Neural progenitor cell (in vitro differentiated cells): ENCODE measurements at regions not wholly inside any gene's neighbourhood (a gene's known extent, or its start where the extent isn't known, plus 50 kb on each side); places are given as distances from the start of the nearest gene placed in this dataset.

Experiments used
- DNase-seq: peaks from one replicate; pipeline ENCODE4 v3.0.0-alpha.2; 2016; ENCODE audit warnings: low spot score
- H2AFZ ChIP-seq: fragments of 200-600 bp; sonication (generic); replicated peaks from 2 replicates; pipeline ENCODE4 v1.6.1; 2016; ENCODE audit warnings: antibody characterized with exemption
- H3F3A ChIP-seq: fragments of 200-600 bp; sonication (generic); 2 replicates; pipeline ENCODE4 v1.6.1; 2016; ENCODE audit warnings: antibody characterized with exemption, low read depth
- H3K27ac ChIP-seq: fragments of 200-600 bp; sonication (generic); 2 replicates; pipeline ENCODE4 v1.5.1; 2016; ENCODE audit warnings: mild to moderate bottlenecking
- H3K27me3 ChIP-seq: fragments of 200-600 bp; sonication (generic); 2 replicates; pipeline ENCODE4 v1.6.1; 2016; ENCODE audit warnings: mild to moderate bottlenecking, moderate library complexity
- H3K36me3 ChIP-seq: fragments of 200-600 bp; sonication (generic); 2 replicates; pipeline ENCODE4 v1.5.1; 2016
- H3K4me1 ChIP-seq: fragments of 200-600 bp; sonication (generic); 2 replicates; pipeline ENCODE4 v1.6.1; 2016; ENCODE audit warnings: mixed run types
- H3K4me2 ChIP-seq: fragments of 200-600 bp; sonication (generic); 2 replicates; pipeline ENCODE4 v1.6.1; 2016
- H3K4me3 ChIP-seq: fragments of 200-600 bp; sonication (generic); 2 replicates; pipeline ENCODE4 v1.5.1; 2016
- H3K79me2 ChIP-seq: fragments of 200-600 bp; sonication (generic); 2 replicates; pipeline ENCODE4 v1.6.1; 2016; ENCODE audit warnings: low read depth
- H3K9ac ChIP-seq: fragments of 200-600 bp; sonication (generic); 2 replicates; pipeline ENCODE4 v1.6.1; 2016
- H3K9me3 ChIP-seq: fragments of 200-600 bp; sonication (generic); 2 replicates; pipeline ENCODE4 v1.5.1; 2016; ENCODE audit warnings: low read depth
- H4K20me1 ChIP-seq: fragments of 200-600 bp; sonication (generic); 2 replicates; pipeline ENCODE4 v1.6.1; 2016; ENCODE audit warnings: low read depth
- H3K27ac Mint-ChIP-seq: 3 replicates; pipeline ENCODE4 v1.8.0; 2021; ENCODE audit warnings: mixed read lengths
- H3K27me3 Mint-ChIP-seq: 2 replicates; pipeline ENCODE4 v1.8.0; 2022; ENCODE audit warnings: low read depth, mild to moderate bottlenecking, inconsistent platforms, moderate library complexity, mixed read lengths; ENCODE audit not compliant: insufficient read depth
- H3K36me3 Mint-ChIP-seq: 3 replicates; pipeline ENCODE4 v1.8.0; 2021; ENCODE audit warnings: mixed read lengths
- H3K4me1 Mint-ChIP-seq: 3 replicates; pipeline ENCODE4 v1.8.0; 2021; ENCODE audit warnings: mixed read lengths
- H3K4me3 Mint-ChIP-seq: 3 replicates; pipeline ENCODE4 v1.8.0; 2021; ENCODE audit warnings: mild to moderate bottlenecking, moderate library complexity, mixed read lengths
- H3K9me3 Mint-ChIP-seq: 3 replicates; pipeline ENCODE4 v1.8.0; 2020; ENCODE audit warnings: mixed read lengths
- EZH2 ChIP-seq: fragments of 200-600 bp; sonication (generic); IDR thresholded peaks from 2 replicates; pipeline ENCODE4 v1.6.1; 2017; ENCODE audit warnings: antibody characterized with exemption, mild to moderate bottlenecking, moderate library complexity
- EZH2phosphoT487 ChIP-seq: fragments of 200-600 bp; sonication (generic); IDR thresholded peaks from 2 replicates; pipeline ENCODE4 v1.6.1; 2017; ENCODE audit warnings: antibody characterized with exemption
- TF ChIP-seq, protein P1 (sequence below): fragments of 200-600 bp; sonication (generic); IDR thresholded peaks from 2 replicates; pipeline ENCODE4 v1.5.1; 2017; ENCODE audit warnings: antibody characterized with exemption, mild to moderate bottlenecking

DNA sequence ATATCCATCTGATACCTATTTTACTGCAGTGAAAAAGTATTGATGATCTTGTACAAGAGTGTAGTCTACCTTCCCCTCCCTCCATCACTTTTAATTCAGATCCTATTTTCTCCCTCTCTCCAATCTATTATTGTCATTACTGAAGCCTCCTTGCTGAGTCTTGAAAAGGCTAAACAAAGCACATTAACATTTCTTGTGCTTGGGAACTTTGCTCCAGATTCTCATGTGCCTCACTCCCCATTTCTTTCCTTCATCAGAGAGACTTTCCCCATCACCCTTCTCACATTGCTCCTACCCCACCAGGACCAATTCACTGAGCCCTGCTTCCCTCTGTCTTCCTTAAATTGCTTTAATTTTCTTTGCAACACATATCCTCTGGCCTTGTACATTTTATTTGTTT, 736.2 kb upstream of the GCFC2 start:
- Histone ChIP-seq H3K79me2 (no peaks in the 10 kb centered on the region), H3K4me3 (no peak overlapping the region), H3K9me3 (no peaks in the 10 kb centered on the region), H3K27ac (no peak overlapping the region), H3K4me2 (no peak overlapping the region), H3K27me3 (no peaks in the 10 kb centered on the region), H3K9ac (no peak overlapping the region), H3K36me3 (no peaks in the 10 kb centered on the region), H3F3A (no peaks in the 10 kb centered on the region), H2AFZ (peak overlapping the region; percentile 40), H4K20me1 (no peaks in the 10 kb centered on the region), H3K4me1 (peaks cover 3% of the 10 kb centered on the region)
- no peaks in the 10 kb centered on the region for H3K27me3 Mint-ChIP-seq
- TF ChIP-seq, protein P1, sequence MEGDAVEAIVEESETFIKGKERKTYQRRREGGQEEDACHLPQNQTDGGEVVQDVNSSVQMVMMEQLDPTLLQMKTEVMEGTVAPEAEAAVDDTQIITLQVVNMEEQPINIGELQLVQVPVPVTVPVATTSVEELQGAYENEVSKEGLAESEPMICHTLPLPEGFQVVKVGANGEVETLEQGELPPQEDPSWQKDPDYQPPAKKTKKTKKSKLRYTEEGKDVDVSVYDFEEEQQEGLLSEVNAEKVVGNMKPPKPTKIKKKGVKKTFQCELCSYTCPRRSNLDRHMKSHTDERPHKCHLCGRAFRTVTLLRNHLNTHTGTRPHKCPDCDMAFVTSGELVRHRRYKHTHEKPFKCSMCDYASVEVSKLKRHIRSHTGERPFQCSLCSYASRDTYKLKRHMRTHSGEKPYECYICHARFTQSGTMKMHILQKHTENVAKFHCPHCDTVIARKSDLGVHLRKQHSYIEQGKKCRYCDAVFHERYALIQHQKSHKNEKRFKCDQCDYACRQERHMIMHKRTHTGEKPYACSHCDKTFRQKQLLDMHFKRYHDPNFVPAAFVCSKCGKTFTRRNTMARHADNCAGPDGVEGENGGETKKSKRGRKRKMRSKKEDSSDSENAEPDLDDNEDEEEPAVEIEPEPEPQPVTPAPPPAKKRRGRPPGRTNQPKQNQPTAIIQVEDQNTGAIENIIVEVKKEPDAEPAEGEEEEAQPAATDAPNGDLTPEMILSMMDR, result no peak
- TF ChIP-seq EZH2, result no peak
- peaks cover 6% of the 10 kb centered on the region for H3K4me1 Mint-ChIP-seq
- peaks cover 2% of the 10 kb centered on the region for H3K36me3 Mint-ChIP-seq
- peaks cover 6% of the 10 kb centered on the region for H3K9me3 Mint-ChIP-seq
- DNase-seq, result peak; percentile 3
- no peak overlapping the region for H3K27ac Mint-ChIP-seq
- H3K4me3 Mint-ChIP-seq, result no peak overlapping the region

DNA sequence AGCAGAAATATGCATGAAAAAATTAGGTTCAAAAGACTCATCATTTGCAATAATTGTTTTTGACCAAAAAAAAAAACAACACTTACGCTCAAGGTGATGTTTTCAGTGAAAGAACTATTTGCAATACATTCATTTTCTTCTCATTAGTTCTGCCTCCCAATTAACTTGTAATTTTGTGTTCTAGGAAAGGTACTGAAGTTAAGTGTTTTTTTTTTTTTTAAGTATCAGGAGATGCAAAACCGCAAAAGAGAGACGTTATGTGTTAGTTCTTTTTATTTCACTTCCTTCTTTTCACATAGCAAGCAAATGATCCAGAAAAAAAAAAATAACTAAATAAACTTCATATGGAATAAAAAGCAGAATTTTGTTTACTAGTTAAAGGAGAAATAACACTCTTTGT, 735.2 kb upstream of the GCFC2 start:
- Mint-ChIP-seq H3K27me3 (no peaks in the 10 kb centered on the region), H3K36me3 (peaks cover 2% of the 10 kb centered on the region)
- H3K9me3 ChIP-seq, result no peaks in the 10 kb centered on the region

DNA sequence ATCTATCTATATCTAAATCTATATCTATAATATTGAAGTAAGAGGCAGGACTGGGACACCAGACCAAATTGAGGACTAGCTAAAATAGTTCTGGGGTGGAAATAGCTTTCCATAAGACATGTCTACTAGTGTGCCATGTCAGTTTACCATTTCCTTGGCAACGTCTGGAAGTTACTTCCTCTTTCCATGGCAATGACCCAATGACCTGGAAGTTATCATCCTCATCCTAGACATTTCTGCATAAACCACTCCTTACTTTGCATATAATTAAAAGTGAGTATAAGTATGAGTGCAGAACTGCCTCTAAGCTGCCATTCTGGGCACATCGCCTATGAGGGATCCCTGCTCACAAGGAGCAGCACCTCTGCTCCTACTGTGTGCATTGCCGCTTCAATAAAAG, 734.0 kb upstream of the GCFC2 start:
- no peaks in the 10 kb centered on the region for H3F3A ChIP-seq
- H3K27me3 ChIP-seq, result no peaks in the 10 kb centered on the region
- H3K4me2 ChIP-seq, result no peak overlapping the region
- H3K36me3 ChIP-seq, result no peaks in the 10 kb centered on the region
- H3K9me3 ChIP-seq, result no peaks in the 10 kb centered on the region
- H2AFZ ChIP-seq, result no peak overlapping the region
- H3K4me1 ChIP-seq, result peaks cover 3% of the 10 kb centered on the region
- Mint-ChIP-seq H3K4me1 (peaks cover 4% of the 10 kb centered on the region), H3K4me3 (no peak overlapping the region), H3K9me3 (peaks cover 6% of the 10 kb centered on the region), H3K27ac (no peak overlapping the region), H3K36me3 (peaks cover 2% of the 10 kb centered on the region), H3K27me3 (no peaks in the 10 kb centered on the region)
- no peaks in the 10 kb centered on the region for H3K79me2 ChIP-seq
- no peak overlapping the region for H3K9ac ChIP-seq
- TF ChIP-seq EZH2 (no peak), EZH2phosphoT487 (no peak)
- TF ChIP-seq, protein P1, result no peak
- H3K4me3 ChIP-seq, result no peak overlapping the region
- no peaks in the 10 kb centered on the region for H4K20me1 ChIP-seq
- no peak overlapping the region for H3K27ac ChIP-seq
- DNase-seq, result no peak

More for the DNA sequence above, 735.2 kb upstream of the GCFC2 start:
- no peaks in the 10 kb centered on the region for H4K20me1 ChIP-seq
- H3K9me3 Mint-ChIP-seq, result peaks cover 6% of the 10 kb centered on the region
- H3K27me3 ChIP-seq, result no peaks in the 10 kb centered on the region
- no peak overlapping the region for H3K27ac Mint-ChIP-seq
- H3K4me1 ChIP-seq, result peaks cover 3% of the 10 kb centered on the region
- H3K4me3 Mint-ChIP-seq, result no peak overlapping the region
- H3K4me2 ChIP-seq, result no peak overlapping the region
- H3K9ac ChIP-seq, result no peak overlapping the region
- no peaks in the 10 kb centered on the region for H3K79me2 ChIP-seq
- H2AFZ ChIP-seq, result no peak overlapping the region
- H3K4me3 ChIP-seq, result no peak overlapping the region
- no peaks in the 10 kb centered on the region for H3K36me3 ChIP-seq
- TF ChIP-seq, protein P1, result no peak
- TF ChIP-seq EZH2 (no peak), EZH2phosphoT487 (no peak)
- DNase-seq, result no peak
- H3K4me1 Mint-ChIP-seq, result peaks cover 6% of the 10 kb centered on the region
- H3F3A ChIP-seq, result no peaks in the 10 kb centered on the region
- H3K27ac ChIP-seq, result no peak overlapping the region

DNA sequence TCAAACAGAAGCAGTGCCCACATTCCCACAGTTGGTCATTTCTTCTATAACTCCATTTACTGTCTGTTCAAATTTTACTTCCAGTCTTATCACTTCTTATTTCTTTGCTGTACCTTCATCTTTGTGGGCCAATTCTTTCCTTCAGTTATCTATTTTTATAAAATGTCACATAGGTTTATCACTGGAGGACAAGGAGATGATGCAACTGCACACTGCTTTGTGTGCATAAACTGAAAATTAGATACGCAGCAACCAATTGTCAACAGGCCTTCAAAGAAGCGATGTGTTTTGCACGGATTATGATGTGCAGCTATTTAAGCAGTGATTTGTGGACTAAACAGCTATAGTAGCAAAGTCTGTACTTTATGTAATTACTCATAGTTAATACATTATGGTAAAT, 726.8 kb upstream of the GCFC2 start:
- Mint-ChIP-seq H3K4me3 (no peak overlapping the region), H3K9me3 (peaks cover 2% of the 10 kb centered on the region), H3K36me3 (no peaks in the 10 kb centered on the region), H3K27ac (no peak overlapping the region), H3K4me1 (no peaks in the 10 kb centered on the region), H3K27me3 (no peaks in the 10 kb centered on the region)
- H3K9me3 ChIP-seq, result no peaks in the 10 kb centered on the region
- no peak overlapping the region for H2AFZ ChIP-seq
- no peaks in the 10 kb centered on the region for H4K20me1 ChIP-seq
- no peaks in the 10 kb centered on the region for H3K79me2 ChIP-seq
- no peaks in the 10 kb centered on the region for H3F3A ChIP-seq
- no peak overlapping the region for H3K4me2 ChIP-seq
- H3K27me3 ChIP-seq, result no peaks in the 10 kb centered on the region
- DNase-seq, result no peak
- TF ChIP-seq EZH2phosphoT487, result no peak
- TF ChIP-seq, protein P1, result no peak
- no peak for TF ChIP-seq EZH2
- no peak overlapping the region for H3K9ac ChIP-seq
- H3K4me1 ChIP-seq, result no peaks in the 10 kb centered on the region
- H3K4me3 ChIP-seq, result no peak overlapping the region
- no peak overlapping the region for H3K27ac ChIP-seq
- H3K36me3 ChIP-seq, result no peaks in the 10 kb centered on the region
